Activated CD4-positive, alpha-beta T cell treated with anti-CD3 and anti-CD28 coated beads, Interleukin-2, amount 50 U/mL, for 24 hours (primary cell): ENCODE measurements at regions not wholly inside any gene's neighbourhood (a gene's known extent, or its start where the extent isn't known, plus 50 kb on each side); places are given as distances from the start of the nearest gene placed in this dataset.
"Not testable (repeated sequence)": the region's sequence is repeated elsewhere in the genome, so short reads cannot be mapped to it uniquely, and the experiment has no call there.

Experiments used
- DNase-seq, 2 donors: peaks; one replicate each; pipeline ENCODE4 v3.0.0-alpha.2; 2020; ENCODE audit warnings: low read depth in 1 of 2, low spot score in 1 of 2

DNA sequence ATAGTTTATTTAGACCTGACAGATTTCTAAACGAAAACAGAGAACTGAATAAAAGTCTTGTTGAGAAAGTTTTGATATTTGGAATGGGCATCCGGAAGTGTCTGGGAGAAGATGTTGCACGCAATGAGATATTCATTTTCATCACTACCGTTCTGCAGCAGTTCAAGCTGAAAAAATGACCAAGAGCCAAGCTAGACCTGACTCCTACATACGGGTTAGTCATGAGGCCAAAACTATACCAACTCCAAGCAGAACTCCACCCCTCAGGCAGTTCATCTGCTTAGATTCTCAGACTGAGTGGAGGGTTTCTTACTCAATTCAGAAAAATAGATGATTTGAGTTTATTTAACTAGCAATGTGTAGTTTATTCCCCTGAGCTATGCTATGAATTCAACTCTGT lies 95.4 kb upstream of the ANXA1 start:
- DNase-seq, result no peak

DNA sequence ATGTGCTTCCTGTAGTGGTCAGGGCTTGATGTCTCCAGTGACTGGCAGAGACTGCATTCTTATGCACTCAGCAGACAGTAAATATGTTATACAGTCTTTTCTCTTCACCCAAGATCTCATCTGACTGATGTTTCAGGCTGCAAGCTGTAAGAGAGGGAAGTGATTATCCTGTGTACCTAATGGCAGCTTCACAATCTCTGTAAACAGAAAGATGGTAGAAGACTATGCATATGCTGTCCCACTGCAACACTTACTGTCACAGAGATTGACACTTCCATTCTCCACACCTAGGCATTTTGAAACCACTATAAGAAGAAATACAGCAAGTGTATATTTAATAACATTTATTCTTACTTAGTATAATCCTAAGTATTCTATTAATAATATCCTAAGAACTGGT lies 97.6 kb upstream of the ANXA1 start:
- DNase-seq, result no peak

DNA sequence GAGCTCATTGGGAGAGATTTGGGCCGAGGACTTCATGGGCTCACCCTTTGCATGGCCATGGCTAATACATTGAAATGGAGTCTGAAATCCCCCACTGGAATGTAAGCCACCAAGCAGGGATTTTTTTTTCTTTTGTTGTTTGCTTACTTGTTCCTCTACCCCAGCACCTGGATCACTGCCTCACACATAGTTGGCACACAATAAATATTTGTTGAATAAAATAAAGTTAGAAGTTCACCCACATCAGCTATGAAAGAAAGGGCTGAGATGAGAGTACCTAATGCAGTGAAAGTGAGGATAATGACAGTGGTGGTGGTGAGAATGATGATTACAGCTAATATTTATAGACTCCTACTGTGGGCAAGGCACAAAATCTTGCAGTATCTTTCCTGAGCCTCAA lies 98.1 kb upstream of the ANXA1 start:
- no peak for DNase-seq

DNA sequence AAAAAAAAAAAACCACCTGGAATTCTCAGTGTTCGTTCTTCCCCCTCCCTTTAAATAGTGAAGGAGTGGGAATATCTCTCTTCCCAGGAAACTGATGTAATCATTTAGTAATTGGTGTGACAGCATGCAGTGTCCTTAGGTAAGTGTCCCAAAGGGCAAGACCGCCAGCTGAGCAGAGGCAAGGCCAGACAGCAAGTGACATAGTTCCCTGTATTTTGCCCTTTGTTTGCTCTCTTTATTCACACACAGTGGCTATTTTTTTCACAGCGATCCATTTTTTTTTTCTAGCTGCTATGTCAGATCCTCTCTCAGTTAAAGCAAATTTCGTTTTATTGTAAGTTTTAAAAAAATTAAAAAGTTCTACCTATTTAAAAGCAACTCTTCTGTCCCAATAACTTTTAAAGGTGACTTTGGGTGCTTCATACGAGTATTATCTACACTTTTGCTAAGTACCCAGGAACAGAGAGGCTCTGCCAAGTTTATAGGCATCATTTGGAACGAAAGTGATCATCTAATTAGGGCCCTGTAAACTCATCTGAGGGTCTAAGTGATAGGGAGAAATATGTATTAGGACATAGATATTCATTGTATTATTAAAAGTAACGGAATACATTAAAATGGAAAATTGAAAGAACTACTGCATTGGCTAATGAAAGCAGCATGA lies 98.2 kb upstream of the ALDH1A1 start:
- DNase-seq, result no peak

DNA sequence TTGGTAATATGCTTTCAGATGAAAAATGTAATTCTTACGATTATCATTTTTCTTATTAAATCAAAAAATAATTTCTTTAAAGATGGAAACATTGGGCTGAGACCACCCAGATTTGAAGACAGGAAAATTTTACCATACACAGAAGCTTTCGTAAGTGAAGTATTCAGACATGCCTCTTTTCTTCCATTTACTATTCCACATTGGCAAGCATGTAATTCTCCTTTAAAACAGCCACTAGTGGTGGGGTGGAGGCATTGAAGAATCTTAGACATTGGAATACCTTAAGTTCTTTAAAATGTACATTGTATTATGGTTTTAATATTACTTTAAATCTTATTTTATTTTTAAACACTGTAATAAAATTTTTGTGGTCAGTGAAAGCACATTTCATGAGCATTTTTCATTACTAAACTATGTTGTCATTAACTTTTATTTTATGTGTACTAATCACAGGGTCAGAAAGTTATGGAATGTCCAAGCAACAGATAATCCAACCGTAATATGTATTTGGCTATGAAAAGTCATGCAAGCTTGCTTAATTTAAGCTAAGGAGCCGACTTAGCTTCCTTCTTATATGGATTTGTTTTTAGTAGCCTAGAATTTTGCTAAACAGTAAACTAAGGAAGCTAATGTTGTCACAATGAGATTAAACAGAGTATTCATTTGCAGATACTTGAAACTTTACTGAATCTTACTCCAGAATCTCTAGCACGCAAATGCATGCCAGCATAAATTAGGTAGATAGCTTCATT lies 97.4 kb upstream of the ALDH1A1 start:
- no peak for DNase-seq

DNA sequence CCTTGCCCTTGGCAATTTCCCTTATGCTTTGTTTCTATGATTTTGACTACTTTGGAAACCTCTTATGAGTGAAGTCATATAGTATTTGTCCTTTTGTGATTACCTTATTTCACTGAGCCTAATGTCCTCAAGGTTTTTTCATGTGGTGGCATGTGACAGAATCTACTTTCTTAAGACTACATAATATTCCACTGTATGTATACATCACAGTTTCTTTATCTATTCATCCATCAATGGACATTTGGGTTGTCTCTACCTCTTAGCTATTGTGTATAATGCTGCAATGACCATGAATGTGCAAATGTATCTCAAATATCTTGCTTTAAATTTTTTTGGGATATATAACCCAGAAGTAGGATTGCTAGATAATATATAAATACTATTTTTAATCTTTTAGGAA lies 96.4 kb upstream of the ALDH1A1 start:
- DNase-seq, result no peak

DNA sequence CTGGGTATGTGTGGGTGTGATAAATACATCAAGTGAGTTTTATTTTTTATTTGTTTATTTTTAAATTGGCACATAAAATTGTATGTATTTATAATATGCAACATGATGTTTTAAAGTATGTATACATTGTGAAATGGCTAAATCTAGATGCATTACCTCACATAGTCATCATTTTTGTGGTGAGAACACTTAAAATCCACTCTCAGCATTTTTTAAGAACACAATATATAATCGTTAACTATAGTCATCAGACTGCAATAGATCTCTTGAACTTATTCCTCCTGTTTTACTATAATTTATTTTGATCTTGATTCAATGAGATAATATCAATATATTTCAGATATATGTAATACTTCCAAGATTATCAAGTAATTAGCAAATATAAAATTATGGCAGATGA lies 93.9 kb upstream of the ALDH1A1 start:
- DNase-seq, result no peak

DNA sequence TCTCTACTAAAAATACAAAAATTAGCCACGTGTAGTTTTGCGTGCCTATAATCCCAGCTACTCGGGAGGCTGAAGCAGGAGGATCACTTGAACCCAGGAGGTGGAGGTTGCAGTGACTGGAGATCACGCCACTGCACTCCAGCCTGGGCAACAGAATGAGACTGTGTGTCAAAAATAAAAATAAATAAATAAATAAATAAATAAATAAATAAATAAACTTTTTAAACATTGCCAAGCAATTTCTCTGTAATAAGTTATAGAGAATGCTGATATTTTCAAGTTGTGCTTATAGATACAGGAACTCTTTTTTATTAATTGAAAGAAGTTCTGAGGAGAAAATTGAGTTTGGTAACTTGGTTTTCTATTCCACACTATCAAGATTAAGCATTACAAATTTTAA lies 91.9 kb upstream of the ALDH1A1 start:
- DNase-seq, result not testable (repeated sequence)

DNA sequence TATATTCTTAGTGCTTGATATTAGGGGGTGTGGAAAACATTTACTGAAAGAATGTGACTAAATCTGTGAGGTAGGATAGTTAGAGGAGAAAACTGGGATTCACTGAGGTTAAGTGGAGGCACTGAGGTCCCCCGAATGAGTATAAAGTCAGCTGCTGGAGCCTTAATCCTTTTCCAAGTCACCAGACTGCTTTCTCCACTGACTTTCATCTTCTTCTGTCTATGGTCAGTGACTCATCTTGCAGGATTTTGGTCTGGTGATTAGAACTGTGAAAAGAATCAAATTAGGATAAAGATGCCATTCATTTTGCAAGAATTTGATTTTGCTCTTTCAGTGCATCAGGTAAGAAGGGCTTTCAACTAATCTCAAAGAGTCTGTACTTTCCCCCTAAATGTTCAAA lies 89.3 kb upstream of the ALDH1A1 start:
- no peak for DNase-seq

DNA sequence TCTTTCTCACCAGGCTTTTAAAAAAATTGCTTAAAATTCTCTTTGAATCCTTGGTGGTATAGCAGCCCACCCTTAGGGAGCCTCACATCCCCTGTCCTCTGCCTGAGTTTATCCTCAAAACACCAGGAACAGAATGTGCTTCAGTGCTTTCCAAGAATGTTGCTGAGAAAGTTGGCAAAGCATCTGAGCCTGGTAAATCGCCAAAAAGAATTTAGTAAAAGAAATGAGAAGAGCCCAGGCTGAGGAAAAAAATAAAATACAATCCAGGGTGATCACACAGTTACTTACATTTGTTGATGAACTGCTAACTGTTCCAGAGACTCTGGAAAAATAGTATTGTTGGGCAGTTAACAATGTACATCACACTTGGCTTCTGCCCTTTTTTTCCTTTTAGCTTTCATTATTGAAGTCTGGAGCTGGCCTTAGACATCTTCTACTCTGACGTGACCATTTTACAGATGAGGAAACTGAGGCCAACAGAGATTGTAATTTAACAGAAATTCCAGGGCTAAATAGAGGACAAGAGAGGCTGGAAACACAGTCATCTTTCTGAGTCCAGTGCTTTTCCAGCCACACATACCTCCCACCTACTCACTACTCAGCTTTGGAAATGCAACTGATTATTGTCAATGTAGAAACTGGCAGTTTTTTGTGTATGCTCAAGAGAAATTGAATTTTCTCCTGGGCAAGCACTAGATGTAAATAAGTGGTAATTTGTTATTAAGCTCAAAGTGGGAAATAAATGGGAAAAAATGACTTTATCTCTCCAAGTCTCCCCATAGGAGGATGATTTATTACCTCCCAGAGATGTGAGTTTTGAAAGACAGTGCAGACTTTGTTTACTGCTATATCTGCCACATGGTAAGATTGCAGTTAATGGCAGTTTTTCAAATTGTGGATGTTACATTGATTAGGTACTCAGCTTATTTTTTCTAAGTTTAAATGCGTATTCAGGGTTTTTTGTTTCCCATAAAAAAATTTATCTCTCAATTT lies 86.7 kb upstream of the ALDH1A1 start:
- no peak for DNase-seq

DNA sequence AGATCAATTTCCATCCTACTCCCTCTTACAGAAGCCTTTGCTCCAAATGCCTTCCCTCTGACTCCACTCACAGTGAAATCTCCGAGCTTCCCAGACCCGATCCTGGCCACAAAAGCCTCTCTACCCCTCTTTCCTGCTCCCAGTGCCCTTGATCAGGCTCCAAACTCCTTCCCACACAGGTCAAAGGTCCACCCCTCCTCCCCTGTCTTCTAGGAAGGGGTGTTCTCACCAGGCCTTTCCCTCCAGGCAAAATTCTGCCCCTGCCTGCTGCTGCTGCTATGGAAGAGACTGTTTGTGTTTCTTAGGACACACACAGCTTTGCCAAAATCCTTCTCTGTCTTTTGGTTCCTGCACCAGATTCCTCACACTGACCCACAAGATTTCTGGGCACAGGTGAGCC lies 85.8 kb upstream of the ALDH1A1 start:
- DNase-seq, result no peak

DNA sequence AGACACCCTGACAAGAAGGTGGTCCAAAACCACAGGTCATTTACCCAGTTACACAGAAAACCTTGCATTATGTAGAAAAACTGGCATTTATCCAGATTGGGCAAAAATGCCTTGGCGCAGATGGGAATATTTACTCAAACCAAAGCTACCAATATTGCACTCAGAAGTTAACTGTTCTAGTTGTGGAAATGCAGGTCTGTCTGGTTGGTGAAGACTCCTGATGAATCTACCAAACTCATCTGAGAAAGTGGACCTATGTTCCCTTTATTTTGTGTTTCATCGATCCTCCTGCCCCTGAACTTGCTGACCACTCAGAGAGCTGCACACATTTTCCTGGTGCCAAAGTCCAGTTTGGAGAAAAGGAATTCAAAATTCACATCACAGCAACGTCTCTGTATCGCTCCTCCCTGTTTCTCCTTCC lies 85.2 kb upstream of the ALDH1A1 start:
- no peak for DNase-seq

DNA sequence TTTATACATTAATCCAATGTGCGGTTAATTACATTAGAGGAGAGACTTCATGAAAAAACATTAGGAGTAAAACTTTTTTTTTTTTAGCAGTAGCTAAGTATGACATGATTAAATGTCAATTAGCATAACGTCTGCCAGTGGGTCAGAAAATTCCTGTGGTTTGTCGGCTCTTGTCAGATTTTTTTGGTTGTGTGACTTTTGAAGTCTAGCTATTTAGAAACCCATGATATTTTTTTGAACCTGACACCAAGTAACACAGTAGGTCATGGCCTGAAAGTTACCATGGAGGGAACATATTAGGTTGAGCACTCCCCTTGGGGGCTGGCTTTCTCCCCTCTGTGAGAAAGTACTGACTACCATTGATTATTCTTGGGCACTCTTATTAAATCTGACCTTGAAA lies 84.8 kb upstream of the ALDH1A1 start:
- no peak for DNase-seq

DNA sequence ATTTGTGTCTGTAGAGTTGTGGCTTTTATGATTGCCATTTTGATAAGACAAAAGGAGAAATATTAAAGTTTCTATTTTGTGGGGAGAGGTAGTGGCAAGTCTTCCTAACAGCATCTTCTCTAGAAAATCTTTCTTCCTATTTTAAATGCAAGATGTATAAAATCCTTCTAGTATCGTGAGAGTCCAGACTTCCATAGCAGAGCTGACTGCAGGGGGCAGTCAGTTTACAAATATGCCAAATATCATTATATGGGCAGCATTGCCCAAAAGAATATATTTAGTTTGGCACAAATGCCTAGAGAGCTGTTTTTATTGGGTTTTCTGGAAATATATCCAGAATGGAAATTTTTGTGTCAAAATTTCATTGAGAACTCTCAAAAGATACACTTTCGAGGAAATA lies 82.1 kb upstream of the ALDH1A1 start:
- DNase-seq, result no peak

DNA sequence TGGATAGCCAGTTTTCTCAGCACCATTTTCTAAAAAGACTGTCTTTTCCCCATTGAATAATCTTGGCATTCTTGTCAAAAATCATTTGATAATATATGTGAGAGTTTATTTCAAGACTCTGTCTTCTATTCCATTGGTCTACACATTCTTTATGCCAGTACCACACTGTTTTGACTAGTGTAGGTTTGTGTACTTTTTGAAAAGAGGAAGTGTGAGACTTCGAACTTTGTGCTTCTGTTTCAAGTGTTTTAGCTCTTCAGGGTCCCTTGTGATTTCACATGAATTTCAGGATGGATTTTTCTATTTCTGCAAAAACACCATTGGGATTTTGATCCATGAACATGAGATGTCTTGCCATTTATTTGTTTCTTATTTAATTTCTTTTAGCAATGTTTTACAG lies 78.5 kb upstream of the ALDH1A1 start:
- DNase-seq, result no peak

DNA sequence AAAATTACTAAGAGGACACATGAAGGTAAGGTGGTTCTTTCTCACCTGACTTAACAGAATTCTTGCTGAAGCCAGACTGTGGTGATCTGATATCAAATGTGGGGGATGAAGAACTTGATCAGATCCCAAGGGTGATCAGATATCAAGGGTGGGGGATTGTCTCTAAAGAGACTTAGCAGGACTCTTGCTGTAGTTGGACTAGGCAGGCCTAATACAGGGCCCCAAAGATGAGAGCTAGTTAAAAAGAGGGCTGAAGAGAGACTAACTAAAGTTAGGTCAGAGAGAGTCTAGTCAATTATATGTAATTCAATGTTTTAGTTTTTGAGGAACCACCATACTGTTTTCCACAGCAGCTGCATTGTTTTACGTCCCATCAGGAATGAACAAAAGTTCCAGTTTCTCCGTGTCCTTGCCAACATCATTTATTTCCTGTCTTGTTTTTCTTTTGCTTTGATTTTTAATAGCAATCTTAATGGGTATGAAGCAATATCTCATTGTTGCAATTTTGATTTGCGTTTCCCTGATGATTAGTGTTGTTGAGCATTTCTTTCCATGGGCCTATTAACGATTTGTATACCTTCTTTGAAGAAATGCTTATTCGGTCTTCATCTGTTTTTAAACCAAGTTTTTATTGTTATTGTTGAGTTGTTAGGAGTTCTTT lies 77.6 kb upstream of the ALDH1A1 start:
- DNase-seq, result no peak

DNA sequence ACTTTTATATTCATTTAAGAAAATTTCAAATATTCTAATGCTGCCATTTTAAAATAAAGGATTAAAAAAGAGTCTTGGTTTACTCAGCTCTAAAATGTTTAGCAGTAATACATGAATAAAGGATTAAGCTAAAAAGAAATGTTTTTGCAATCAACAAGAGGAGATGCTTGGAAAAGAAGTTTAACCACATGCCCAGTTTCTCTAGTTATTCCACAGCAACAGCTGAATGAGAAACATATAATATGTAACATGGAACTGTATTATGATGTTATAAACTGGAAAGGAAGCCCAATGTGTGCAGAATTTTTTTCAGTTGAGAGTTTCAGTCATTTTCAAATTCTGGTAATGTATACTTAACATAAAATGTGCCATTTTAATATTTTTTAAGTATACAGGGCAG lies 76.5 kb upstream of the ALDH1A1 start:
- DNase-seq, result no peak

DNA sequence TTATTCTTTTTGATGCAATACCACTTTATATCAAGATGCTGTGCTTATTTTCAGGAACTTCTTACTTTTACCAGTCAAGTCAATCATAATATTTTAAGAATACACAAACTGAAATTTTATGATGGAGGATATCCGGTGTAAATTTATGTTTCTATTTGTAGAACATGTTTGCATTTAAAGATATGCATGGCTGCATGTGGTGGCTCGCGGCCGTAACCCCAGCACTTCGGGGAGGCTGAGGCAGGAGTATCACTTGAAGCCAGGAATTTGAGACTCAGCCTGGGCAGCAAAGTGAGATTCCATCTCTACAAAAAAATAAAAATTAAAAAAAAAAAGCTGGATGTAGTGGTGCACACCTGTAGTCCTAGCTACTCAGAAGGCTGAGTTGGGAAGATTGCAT lies 73.5 kb upstream of the ALDH1A1 start:
- DNase-seq, result no peak

DNA sequence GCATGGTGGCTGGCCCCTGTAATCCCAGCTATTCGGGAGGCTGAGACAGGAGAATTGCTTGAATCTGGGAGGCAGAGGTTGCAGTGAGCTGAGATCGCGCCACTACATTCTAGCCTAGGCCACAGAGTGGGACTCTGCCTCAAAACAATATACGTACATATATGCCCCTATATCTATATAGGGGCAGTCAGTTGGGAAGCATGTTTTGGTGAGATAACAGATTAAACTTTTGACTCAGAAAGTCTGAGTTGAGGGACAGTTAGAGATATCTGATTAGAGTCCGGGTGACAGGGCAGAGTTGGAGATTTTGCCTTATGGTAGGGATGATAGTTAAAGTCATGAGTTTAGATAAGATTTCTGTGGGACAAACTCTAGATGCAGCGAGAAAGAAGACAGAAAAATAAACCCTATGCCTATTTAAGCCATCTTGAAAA lies 71.8 kb upstream of the ALDH1A1 start:
- DNase-seq, result no peak

DNA sequence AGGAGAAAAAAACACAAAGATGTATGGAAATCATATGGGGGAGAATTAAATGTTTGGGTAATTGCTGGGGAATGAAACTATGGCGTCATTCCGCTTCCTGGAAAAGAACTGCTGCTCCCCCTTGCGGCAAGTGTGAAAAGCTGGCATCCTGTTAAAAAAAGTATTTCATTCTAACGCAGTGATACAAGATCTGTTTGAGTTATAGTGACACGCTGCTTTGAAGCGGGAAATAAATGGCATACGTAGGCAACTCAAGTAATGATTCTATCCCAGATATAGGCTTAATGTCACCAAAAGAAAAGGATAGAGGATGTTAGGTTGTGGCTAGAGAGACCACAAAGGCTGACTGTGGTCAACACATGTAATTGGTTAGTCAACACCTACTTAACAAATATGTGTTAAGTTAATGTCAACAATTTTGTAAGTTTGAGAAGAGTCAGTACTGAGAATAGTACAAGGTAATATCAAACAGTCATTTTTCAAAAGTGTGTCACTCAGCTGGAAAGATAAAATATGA lies 70.2 kb upstream of the ALDH1A1 start:
- peak in 1 of 2 donors; percentile 25 for DNase-seq

DNA sequence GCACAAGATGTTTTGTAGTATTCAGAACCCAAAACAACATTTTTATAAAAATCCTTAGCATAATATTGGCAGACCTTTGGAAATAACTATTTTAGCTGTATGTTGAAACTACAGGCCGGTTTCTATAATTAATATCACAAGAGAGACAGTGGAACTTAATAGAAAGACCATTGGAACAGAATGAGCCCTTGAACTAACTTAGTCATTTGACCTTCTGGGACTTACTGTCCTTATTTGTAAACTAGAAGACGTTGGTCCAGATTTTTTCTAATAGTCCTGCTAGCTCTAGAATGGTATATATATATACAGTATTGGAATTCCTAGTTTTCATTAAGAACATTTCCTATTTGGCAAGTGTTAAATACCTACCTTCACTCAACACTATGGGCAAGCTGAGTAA lies 69.5 kb upstream of the ALDH1A1 start:
- no peak for DNase-seq
